ENCODE measurements at regions not wholly inside any gene's neighbourhood (a gene's known extent, or its start where the extent isn't known, plus 50 kb on each side); places are given as distances from the start of the nearest gene placed in this dataset.

DNA sequence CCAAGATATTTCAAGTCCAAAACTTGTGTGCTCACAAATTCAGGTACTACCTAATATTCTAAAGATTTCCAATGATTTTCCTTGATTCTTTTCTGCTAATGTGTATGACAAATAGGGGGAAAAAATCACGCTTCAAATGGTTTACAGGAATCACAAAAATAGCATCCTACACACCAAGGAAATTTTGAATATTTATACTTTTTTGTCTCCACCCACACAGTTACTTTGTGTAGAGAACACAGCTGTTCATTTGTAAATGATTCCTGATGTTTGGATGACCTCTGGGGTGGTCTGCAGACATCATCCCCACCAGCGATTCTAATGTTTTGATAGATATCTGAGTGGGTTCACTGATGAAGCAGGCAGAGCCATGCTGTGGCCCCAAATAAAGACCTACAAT, 260.6 kb upstream of the NCKAP5 start:
- Mint-ChIP-seq H3K27ac (ENCODE audit: unreplicated experiment) (no peak overlapping the region), H3K27me3 (ENCODE audit: low read depth) (no peaks in the 10 kb centered on the region), H3K4me3 (no peak overlapping the region), H3K9me3 (no peaks in the 10 kb centered on the region), H3K4me1 (no peaks in the 10 kb centered on the region), H3K36me3 (ENCODE audit: low read depth) (no peaks in the 10 kb centered on the region)
- TF ChIP-seq, protein P1, sequence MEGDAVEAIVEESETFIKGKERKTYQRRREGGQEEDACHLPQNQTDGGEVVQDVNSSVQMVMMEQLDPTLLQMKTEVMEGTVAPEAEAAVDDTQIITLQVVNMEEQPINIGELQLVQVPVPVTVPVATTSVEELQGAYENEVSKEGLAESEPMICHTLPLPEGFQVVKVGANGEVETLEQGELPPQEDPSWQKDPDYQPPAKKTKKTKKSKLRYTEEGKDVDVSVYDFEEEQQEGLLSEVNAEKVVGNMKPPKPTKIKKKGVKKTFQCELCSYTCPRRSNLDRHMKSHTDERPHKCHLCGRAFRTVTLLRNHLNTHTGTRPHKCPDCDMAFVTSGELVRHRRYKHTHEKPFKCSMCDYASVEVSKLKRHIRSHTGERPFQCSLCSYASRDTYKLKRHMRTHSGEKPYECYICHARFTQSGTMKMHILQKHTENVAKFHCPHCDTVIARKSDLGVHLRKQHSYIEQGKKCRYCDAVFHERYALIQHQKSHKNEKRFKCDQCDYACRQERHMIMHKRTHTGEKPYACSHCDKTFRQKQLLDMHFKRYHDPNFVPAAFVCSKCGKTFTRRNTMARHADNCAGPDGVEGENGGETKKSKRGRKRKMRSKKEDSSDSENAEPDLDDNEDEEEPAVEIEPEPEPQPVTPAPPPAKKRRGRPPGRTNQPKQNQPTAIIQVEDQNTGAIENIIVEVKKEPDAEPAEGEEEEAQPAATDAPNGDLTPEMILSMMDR (conservative IDR thresholded peaks at IDR 0.05): no peak
- DNase-seq (ENCODE audit: low read depth, low spot score): no peak

DNA sequence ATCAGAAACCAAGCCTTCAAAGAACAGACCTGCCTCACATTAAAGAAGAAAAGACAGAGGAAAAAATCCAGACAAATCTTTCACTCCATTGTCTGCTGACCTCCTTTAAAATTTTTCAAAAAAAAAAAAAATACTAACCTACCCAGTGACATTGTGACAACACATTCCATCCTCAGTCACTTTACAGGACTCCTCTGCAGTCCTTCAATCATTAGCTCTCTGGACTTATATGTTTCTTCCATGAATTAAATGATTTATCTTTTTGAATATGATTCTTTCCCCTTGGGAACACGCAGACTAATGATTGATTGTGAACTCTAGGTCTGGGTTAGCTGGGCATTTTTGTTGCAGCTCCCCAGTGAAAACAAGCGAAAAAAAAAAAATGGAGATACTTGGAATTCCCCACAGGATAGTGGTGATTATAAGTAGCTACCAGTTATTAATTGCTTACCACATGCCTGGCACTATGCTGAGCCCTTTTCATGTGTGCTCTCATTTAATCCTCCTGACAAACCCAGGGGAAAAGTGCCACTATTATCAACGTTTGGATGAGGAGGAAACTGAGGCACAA, 261.3 kb upstream of the NCKAP5 start:
- H3K27ac Mint-ChIP-seq (ENCODE audit: unreplicated experiment): no peak overlapping the region
- H3K4me3 Mint-ChIP-seq: no peak overlapping the region
- DNase-seq (ENCODE audit: low read depth, low spot score): no peak

DNA sequence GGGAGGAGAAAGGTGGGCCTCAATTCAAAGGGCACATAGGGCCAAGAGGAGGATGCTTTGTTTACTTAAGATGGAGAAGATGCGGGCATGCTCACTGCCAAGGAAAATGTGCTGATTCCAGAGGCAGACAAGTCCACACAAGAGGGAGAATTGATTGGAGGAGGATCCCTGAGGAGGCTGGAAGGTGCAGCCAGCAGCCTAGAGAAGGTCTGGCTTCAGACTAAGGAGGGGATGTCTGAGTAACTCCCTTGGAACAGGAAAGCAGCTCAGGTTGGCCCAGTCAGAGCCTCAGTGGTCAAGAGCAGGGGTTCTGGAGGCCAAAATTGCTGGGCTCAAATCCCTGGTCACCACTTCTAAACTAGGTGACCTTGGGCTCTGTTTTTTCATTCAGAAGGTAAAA, 265.5 kb upstream of the NCKAP5 start:
- Mint-ChIP-seq H3K27me3 (ENCODE audit: low read depth) (no peaks in the 10 kb centered on the region), H3K4me1 (peaks cover 5% of the 10 kb centered on the region), H3K36me3 (ENCODE audit: low read depth) (no peaks in the 10 kb centered on the region), H3K4me3 (no peak overlapping the region), H3K27ac (ENCODE audit: unreplicated experiment) (no peak overlapping the region), H3K9me3 (peaks cover 2% of the 10 kb centered on the region)
- no peak for DNase-seq (ENCODE audit: low read depth, low spot score)
- TF ChIP-seq, protein P1 (conservative IDR thresholded peaks at IDR 0.05): no peak

More for the DNA sequence above, 261.3 kb upstream of the NCKAP5 start:
- Mint-ChIP-seq H3K4me1 (no peaks in the 10 kb centered on the region), H3K27me3 (ENCODE audit: low read depth) (no peaks in the 10 kb centered on the region), H3K36me3 (ENCODE audit: low read depth) (no peaks in the 10 kb centered on the region), H3K9me3 (peaks cover 1% of the 10 kb centered on the region)
- TF ChIP-seq, protein P1 (conservative IDR thresholded peaks at IDR 0.05): no peak

DNA sequence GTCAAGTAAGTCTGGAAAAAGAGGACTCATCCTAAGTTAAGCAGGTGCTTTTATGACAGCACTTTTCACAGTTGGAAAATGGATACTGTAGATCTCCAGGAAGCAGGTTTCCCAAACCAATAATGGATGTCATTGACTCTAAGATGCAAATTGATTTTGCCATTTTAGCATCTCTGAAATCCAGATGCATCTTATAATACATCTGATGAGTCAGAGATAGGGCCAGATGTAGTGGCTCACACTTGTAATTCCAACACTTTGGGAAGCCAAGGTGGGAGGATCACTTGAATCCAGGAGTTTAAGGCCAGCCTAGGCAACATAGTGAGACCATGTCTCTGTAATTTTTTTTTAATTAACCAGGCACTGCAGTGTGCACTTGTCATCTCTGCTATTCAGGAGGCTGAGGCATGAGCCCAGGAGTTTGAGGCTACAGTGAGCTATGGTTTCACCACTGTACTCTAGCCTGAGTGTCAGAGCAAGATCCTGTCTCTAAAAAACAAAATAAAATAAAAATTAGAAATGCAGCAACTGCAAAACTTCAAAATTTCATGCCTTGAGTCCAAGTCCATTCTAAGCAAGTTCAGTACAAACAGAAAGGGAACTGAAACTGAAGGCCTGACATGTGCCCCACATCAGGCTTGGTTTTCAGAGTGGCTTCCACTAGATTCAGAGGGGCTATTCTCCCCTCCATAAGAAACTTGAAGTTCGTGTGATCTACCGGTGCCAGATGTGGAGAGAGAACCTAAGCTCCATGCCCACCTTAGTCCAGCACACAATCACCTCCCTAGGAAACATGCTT, 267.8 kb upstream of the NCKAP5 start:
- no peaks in the 10 kb centered on the region for H3K27me3 Mint-ChIP-seq (ENCODE audit: low read depth)
- no peaks in the 10 kb centered on the region for H3K36me3 Mint-ChIP-seq (ENCODE audit: low read depth)
- no peak overlapping the region for H3K4me3 Mint-ChIP-seq
- no peak for DNase-seq (ENCODE audit: low read depth, low spot score)
- TF ChIP-seq, protein P1 (conservative IDR thresholded peaks at IDR 0.05): no peak
- peaks cover 2% of the 10 kb centered on the region for H3K9me3 Mint-ChIP-seq
- H3K27ac Mint-ChIP-seq (ENCODE audit: unreplicated experiment): no peak overlapping the region
- H3K4me1 Mint-ChIP-seq: peaks cover 5% of the 10 kb centered on the region

DNA sequence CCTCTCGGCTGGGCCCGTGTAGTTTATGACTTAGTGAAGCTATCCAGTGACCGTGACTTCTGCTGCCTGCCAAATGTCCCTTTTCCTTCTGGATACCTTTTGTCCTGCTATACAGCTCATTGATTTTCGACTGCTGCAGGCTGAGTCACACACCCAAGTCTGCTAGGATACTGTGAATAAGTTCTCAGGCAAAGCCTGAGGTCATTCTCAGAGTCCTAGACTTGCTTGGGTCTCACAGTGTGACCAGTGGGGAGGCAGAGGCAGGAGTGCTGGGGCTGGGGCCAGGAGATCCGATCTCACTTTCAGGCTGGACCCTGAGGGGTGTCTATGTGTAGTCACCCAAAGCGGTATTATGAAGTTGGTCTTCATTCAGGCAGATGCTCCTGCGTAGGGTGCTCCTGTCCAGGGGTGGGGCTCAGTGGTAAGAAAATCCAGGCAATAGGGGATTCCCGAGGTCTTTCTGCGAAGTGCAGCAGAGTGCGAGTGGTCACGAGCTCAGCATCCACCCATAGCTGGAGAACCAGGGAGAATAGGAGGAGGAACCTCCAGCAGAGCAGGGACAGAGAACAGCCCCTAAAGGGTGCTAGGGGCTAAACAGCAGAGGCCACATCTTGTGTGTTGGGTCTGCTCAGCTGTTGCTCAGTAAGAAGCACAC, 268.6 kb upstream of the NCKAP5 start:
- no peak for DNase-seq (ENCODE audit: low read depth, low spot score)
- H3K36me3 Mint-ChIP-seq (ENCODE audit: low read depth): no peaks in the 10 kb centered on the region
- H3K9me3 Mint-ChIP-seq: peaks cover 2% of the 10 kb centered on the region
- peak overlapping the region; percentile 88 for H3K27ac Mint-ChIP-seq (ENCODE audit: unreplicated experiment)
- H3K27me3 Mint-ChIP-seq (ENCODE audit: low read depth): no peaks in the 10 kb centered on the region
- H3K4me1 Mint-ChIP-seq: peaks cover 5% of the 10 kb centered on the region
- TF ChIP-seq, protein P1 (conservative IDR thresholded peaks at IDR 0.05): no peak
- H3K4me3 Mint-ChIP-seq: no peak overlapping the region

Data from neural crest cell (in vitro differentiated cells).